HepG2 (cell line): ENCODE measurements at regions not wholly inside any gene's neighbourhood (a gene's known extent, or its start where the extent isn't known, plus 50 kb on each side); places are given as distances from the start of the nearest gene placed in this dataset.

Source experiments
- ASH2L ChIP-seq: fragments of 300-600, 200-600 bp; sonication (generic); IDR thresholded peaks from 2 replicates; pipeline ENCODE4 v1.7.0; 2017; ENCODE audit warnings: low read depth, mild to moderate bottlenecking, moderate library complexity, mixed read lengths, low read length; ENCODE audit not compliant: insufficient read length
- ATF2 ChIP-seq: sonication (generic); formaldehyde crosslinking; IDR thresholded peaks from 2 replicates; pipeline ENCODE4 v1.4.0; 2020; ENCODE audit warnings: missing genetic modification reagents
- CTCF ChIP-seq: sonication (generic); formaldehyde crosslinking; IDR thresholded peaks from 2 replicates; pipeline ENCODE4 v1.5.0; 2020; ENCODE audit warnings: mild to moderate bottlenecking, missing genetic modification reagents, moderate library complexity
- FOSL1 ChIP-seq: sonication (generic); formaldehyde crosslinking; IDR thresholded peaks from 2 replicates; pipeline ENCODE4 v1.9.0; 2021; ENCODE audit warnings: missing genetic modification reagents, borderline replicate concordance
- JDP2 ChIP-seq: sonication (generic); formaldehyde crosslinking; IDR thresholded peaks from 2 replicates; pipeline ENCODE4 v1.8.1; 2022; ENCODE audit warnings: missing genetic modification reagents, borderline replicate concordance
- MAX ChIP-seq: IDR thresholded peaks from 2 replicates; pipeline ENCODE4 v1.6.1; 2012; ENCODE audit warnings: inconsistent platforms
- ZBTB33 ChIP-seq: sonication (generic); formaldehyde crosslinking; IDR thresholded peaks from 2 replicates; pipeline ENCODE4 v1.4.0; 2020; ENCODE audit warnings: missing genetic modification reagents
- ZNF382 ChIP-seq: sonication (generic); formaldehyde crosslinking; IDR thresholded peaks from 2 replicates; pipeline ENCODE4 v1.5.0; 2020; ENCODE audit warnings: missing genetic modification reagents, mild to moderate bottlenecking, borderline replicate concordance
- ZNF704 ChIP-seq: sonication (generic); formaldehyde crosslinking; IDR thresholded peaks from 2 replicates; pipeline ENCODE4 v1.8.1; 2023; ENCODE audit warnings: mild to moderate bottlenecking, inconsistent platforms, moderate library complexity, missing genetic modification reagents, borderline replicate concordance

- TF ChIP-seq CTCF (CRISPR knock-in tag), result no peak
- no peak for TF ChIP-seq ZNF704 (CRISPR knock-in tag)
- TF ChIP-seq ZBTB33 (CRISPR knock-in tag), result no peak
- no peak for TF ChIP-seq ZNF382
- no peak for TF ChIP-seq ASH2L
- no peak for TF ChIP-seq MAX
- TF ChIP-seq FOSL1, result no peak
- TF ChIP-seq ATF2 (CRISPR knock-in tag), result no peak
- TF ChIP-seq JDP2 (CRISPR knock-in tag), result no peak
Measured at GRCh38 chr11:111114091-111114490, 131.4 kb upstream of the POU2AF2 start.
